Nephron progenitor cell (in vitro differentiated cells): ENCODE measurements at regions not wholly inside any gene's neighbourhood (a gene's known extent, or its start where the extent isn't known, plus 50 kb on each side); places are given as distances from the start of the nearest gene placed in this dataset.

Experiments
- DNase-seq: peaks from one replicate; pipeline ENCODE4 v3.0.0; 2021
- H3K27ac Mint-ChIP-seq: 2 replicates; pipeline ENCODE4 v1.8.0; 2021; ENCODE audit warnings: mild to moderate bottlenecking, moderate library complexity, mixed read lengths
- H3K27me3 Mint-ChIP-seq: 2 replicates; pipeline ENCODE4 v1.8.0; 2021; ENCODE audit warnings: mild to moderate bottlenecking, low read depth, mixed read lengths; ENCODE audit not compliant: poor library complexity
- H3K36me3 Mint-ChIP-seq: 2 replicates; pipeline ENCODE4 v1.8.0; 2021; ENCODE audit warnings: low read depth, mixed read lengths
- H3K4me1 Mint-ChIP-seq: 2 replicates; pipeline ENCODE4 v1.8.0; 2021; ENCODE audit warnings: mixed read lengths
- H3K4me3 Mint-ChIP-seq: 2 replicates; pipeline ENCODE4 v1.8.0; 2021; ENCODE audit warnings: mild to moderate bottlenecking, moderate library complexity, mixed read lengths
- H3K9me3 Mint-ChIP-seq: 2 replicates; pipeline ENCODE4 v1.8.0; 2021; ENCODE audit warnings: mild to moderate bottlenecking, moderate library complexity, mixed read lengths
- TF ChIP-seq, protein P1 (sequence below): fragments of 200-600 bp; sonication (generic); IDR thresholded peaks from 2 replicates; pipeline ENCODE4 v1.5.0; 2021; ENCODE audit warnings: antibody characterized with exemption

DNA sequence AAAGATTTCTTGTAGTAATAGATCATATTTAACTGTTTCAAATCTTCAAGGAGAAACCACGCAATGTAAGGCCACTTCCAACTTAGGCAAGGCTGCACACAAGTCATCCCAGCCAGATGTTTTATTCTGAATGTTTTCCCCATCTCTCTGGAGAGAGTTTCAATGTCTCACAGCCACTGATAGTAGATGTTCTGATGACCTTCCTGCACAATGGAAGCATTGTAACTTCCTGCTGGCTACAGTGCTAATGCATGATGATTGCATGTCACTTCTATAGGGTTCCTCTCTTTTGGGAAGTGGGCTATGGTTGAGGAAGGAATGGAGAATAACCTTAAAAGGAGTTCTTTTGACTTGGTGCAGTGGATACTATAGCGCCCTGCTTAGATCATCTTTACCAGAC, 328.0 kb downstream of the ZNF621 start:
- Mint-ChIP-seq H3K4me1 (no peaks in the 10 kb centered on the region), H3K4me3 (no peak overlapping the region), H3K27ac (no peak overlapping the region), H3K27me3 (no peaks in the 10 kb centered on the region), H3K9me3 (no peaks in the 10 kb centered on the region), H3K36me3 (no peaks in the 10 kb centered on the region)
- TF ChIP-seq, protein P1, sequence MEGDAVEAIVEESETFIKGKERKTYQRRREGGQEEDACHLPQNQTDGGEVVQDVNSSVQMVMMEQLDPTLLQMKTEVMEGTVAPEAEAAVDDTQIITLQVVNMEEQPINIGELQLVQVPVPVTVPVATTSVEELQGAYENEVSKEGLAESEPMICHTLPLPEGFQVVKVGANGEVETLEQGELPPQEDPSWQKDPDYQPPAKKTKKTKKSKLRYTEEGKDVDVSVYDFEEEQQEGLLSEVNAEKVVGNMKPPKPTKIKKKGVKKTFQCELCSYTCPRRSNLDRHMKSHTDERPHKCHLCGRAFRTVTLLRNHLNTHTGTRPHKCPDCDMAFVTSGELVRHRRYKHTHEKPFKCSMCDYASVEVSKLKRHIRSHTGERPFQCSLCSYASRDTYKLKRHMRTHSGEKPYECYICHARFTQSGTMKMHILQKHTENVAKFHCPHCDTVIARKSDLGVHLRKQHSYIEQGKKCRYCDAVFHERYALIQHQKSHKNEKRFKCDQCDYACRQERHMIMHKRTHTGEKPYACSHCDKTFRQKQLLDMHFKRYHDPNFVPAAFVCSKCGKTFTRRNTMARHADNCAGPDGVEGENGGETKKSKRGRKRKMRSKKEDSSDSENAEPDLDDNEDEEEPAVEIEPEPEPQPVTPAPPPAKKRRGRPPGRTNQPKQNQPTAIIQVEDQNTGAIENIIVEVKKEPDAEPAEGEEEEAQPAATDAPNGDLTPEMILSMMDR, result no peak
- DNase-seq, result no peak

- Mint-ChIP-seq H3K4me3 (no peak overlapping the region), H3K36me3 (no peaks in the 10 kb centered on the region), H3K9me3 (no peaks in the 10 kb centered on the region), H3K4me1 (no peaks in the 10 kb centered on the region), H3K27me3 (no peaks in the 10 kb centered on the region), H3K27ac (no peak overlapping the region)
- DNase-seq, result no peak
- TF ChIP-seq, protein P1, result no peak
Measured at GRCh38 chr3:40853474-40853873, 328.7 kb downstream of the ZNF621 start.

DNA sequence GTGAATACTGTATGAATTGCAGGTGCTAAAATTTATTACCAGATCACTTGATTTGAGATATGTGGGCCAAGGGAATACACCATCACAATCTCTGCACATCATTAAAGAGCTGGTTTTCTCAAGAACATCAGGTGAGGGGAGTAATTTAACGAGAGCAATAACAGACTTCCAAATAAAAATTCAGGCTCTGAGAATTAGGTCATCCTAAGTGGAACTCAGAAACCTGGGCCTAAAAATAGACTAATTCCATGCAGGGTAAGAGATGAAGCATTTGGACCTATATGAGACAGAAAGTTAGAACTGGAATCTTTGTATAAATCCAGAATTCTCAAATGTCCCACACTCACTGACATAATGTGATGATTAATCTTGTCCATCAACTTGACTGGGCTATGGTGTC, 331.1 kb downstream of the ZNF621 start:
- Mint-ChIP-seq H3K4me1 (no peaks in the 10 kb centered on the region), H3K36me3 (no peaks in the 10 kb centered on the region), H3K4me3 (no peak overlapping the region), H3K27ac (no peak overlapping the region), H3K9me3 (no peaks in the 10 kb centered on the region), H3K27me3 (peaks cover 3% of the 10 kb centered on the region)
- no peak for DNase-seq
- TF ChIP-seq, protein P1, result no peak

DNA sequence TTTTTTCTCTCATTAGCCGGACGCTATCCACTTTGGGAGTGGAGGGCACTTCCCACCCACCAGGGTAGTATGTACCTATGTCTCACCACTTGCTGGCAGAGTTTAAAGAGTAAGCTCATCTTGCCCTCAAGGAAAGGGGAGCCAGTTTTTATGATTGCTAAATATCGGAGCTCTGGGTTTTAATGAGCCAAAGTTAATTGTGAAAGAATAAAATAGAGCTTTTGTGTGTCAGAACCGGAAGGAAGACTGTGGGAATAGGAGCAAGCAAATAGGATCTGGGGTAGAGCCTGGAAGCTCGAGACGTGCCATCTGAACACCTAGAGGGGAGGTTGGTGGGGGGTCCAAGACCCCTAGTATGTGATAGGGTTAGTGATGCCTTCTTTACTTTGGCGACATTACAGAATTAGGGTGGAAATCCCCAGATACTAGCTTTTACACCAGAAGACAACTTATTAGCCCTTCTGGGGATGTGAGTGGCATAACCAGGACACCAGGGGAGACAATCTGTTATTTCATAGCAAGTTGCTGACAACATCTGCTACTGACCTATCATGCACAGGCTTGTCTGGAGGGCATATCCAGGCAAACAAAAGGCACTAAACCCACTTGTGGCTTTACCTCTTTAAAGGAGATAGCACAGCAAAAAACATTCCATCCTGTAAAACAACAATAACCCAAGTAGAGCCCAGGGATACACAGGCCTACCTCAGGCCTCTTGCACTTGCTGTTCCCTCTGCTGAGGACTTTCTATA, 333.8 kb downstream of the ZNF621 start:
- Mint-ChIP-seq H3K36me3 (no peaks in the 10 kb centered on the region), H3K27me3 (peaks cover 3% of the 10 kb centered on the region)

DNA sequence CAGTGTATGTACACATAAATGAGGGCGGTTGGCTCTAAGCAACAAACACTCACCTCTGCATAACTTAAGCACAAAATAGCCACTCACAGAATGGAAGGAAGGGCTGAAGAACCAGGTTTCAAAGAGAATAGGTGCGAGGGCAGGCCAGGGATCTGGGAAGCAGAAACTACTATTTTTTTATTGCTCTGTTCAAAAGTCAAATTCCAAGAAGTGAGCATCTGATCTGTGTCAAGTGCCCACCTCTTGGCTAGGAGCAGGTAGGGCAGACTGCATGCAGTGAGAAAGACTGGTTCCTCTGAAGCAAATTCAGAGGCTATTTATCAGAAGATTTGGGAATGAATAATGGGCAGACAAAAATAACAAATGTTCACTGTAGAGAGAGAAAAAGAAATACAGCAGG, 336.4 kb upstream of the CTNNB1 start:
- Mint-ChIP-seq H3K9me3 (no peaks in the 10 kb centered on the region), H3K36me3 (no peaks in the 10 kb centered on the region), H3K4me1 (peaks cover 3% of the 10 kb centered on the region), H3K27me3 (peaks cover 3% of the 10 kb centered on the region), H3K27ac (no peak overlapping the region), H3K4me3 (no peak overlapping the region)
- TF ChIP-seq, protein P1, result no peak
- no peak for DNase-seq

More for the DNA sequence above, 333.8 kb downstream of the ZNF621 start:
- Mint-ChIP-seq H3K9me3 (no peaks in the 10 kb centered on the region), H3K4me3 (no peak overlapping the region), H3K27ac (no peak overlapping the region), H3K4me1 (no peaks in the 10 kb centered on the region)
- no peak for DNase-seq
- TF ChIP-seq, protein P1, result no peak

DNA sequence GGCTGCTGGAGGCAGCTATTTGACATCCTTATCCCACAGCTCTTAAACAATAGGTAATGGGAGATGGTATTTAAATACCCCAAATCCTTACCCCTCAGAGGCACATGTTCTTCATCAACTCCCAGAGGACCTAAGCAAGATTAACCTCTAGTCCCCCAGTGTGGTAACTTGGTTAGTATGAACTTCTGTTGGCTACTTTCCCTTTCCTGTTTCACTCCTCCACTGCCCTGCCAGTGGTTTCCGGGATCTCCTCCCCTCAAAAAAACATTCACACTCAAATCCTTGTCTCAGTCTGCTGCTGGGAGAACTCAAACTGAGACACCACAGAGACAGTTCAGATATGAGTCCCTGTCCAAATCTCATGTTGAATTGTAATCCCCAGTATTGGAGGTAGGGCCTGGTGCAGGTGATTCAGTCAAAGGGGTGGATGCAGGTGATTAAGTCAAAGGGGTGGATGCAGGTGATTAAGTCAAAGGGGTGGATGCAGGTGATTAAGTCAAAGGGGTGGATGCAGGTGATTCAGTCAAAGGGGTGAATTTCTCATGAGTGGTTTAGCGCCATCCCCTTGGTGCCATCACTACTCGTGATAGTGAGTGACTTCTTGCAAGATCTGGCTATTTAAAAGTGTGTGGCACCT, 335.0 kb upstream of the CTNNB1 start:
- DNase-seq, result no peak
- Mint-ChIP-seq H3K27me3 (peaks cover 6% of the 10 kb centered on the region), H3K4me3 (no peak overlapping the region), H3K9me3 (no peaks in the 10 kb centered on the region), H3K36me3 (no peaks in the 10 kb centered on the region), H3K4me1 (peaks cover 16% of the 10 kb centered on the region), H3K27ac (no peak overlapping the region)
- TF ChIP-seq, protein P1, result no peak
